Nephron (organoid): ENCODE measurements at regions not wholly inside any gene's neighbourhood (a gene's known extent, or its start where the extent isn't known, plus 50 kb on each side); places are given as distances from the start of the nearest gene placed in this dataset.

Source experiments
- H3K27ac Mint-ChIP-seq, 3 experiments: 2 replicates each; pipeline ENCODE4 v1.8.0; 2020; ENCODE audit warnings: mixed read lengths in 3 of 3, mild to moderate bottlenecking in 2 of 3, moderate library complexity in 1 of 3
- H3K27me3 Mint-ChIP-seq: 2 replicates; pipeline ENCODE4 v1.8.0; 2021; ENCODE audit warnings: low read depth, mild to moderate bottlenecking, moderate library complexity, mixed read lengths
- H3K36me3 Mint-ChIP-seq: 2 replicates; pipeline ENCODE4 v1.8.0; 2020; ENCODE audit warnings: low read depth, mixed read lengths
- H3K4me1 Mint-ChIP-seq: 2 replicates; pipeline ENCODE4 v1.8.0; 2020; ENCODE audit warnings: mixed read lengths
- H3K4me3 Mint-ChIP-seq, 3 experiments: 2 replicates each; pipeline ENCODE4 v1.8.0; 2020; ENCODE audit warnings: mild to moderate bottlenecking in 3 of 3, mixed read lengths in 3 of 3, moderate library complexity in 2 of 3
- H3K9me3 Mint-ChIP-seq: 2 replicates; pipeline ENCODE4 v1.8.0; 2020; ENCODE audit warnings: mixed read lengths
- TF ChIP-seq, protein P1 (sequence below), 3 experiments: fragments of 200-600 bp; sonication (generic); IDR thresholded peaks; one replicate each; pipeline ENCODE4 v1.5.0; 2021; ENCODE audit warnings: antibody characterized with exemption in 3 of 3; ENCODE audit not compliant: unreplicated experiment in 3 of 3

DNA sequence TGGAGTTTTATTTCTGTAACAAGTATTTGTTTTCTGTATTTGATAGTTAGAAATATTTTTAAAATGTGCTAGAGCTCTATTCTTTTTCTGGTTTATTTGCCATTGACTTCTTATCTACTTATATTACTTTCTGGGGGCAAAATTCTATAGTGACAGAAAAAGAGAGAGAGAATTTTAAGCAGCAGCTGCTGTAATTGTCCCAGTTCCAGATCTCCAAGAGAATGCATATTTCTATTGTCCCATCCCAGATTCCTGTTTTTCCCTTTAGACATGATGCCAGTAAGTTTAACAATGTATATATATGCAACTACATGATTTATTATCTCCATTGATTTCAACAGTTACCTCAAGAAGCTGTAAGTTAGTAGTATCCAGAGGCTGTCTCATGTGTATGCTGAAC lies 541.7 kb upstream of the ZNF385D start:
- TF ChIP-seq, protein P1, sequence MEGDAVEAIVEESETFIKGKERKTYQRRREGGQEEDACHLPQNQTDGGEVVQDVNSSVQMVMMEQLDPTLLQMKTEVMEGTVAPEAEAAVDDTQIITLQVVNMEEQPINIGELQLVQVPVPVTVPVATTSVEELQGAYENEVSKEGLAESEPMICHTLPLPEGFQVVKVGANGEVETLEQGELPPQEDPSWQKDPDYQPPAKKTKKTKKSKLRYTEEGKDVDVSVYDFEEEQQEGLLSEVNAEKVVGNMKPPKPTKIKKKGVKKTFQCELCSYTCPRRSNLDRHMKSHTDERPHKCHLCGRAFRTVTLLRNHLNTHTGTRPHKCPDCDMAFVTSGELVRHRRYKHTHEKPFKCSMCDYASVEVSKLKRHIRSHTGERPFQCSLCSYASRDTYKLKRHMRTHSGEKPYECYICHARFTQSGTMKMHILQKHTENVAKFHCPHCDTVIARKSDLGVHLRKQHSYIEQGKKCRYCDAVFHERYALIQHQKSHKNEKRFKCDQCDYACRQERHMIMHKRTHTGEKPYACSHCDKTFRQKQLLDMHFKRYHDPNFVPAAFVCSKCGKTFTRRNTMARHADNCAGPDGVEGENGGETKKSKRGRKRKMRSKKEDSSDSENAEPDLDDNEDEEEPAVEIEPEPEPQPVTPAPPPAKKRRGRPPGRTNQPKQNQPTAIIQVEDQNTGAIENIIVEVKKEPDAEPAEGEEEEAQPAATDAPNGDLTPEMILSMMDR (IDR thresholded peaks at IDR 0.05; ENCODE audit: unreplicated experiment in 3 of 3) = no peak
- Mint-ChIP-seq H3K36me3 (no peaks in the 10 kb centered on the region), H3K9me3 (no peaks in the 10 kb centered on the region), H3K27ac (no peak overlapping the region), H3K4me3 (no peak overlapping the region), H3K4me1 (peaks cover 5% of the 10 kb centered on the region), H3K27me3 (no peaks in the 10 kb centered on the region)

DNA sequence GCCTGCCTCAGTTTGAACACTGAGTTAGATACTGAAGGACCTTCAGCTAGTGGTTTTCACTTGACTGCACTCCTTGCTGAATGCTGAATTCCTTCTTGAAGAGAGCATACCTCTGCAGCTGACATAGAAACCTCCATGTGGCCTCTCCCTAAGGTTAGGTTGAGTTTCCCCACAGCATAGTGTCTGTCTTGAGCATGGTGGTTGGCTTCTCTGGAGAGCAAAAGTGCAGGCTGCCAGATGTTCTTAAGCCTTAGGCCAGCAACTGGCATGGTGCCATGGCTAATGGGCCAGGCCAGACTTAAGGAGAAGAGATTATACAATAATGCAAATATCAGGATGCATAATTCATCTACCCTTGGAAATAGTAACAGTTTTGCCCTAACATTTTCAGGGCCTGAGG lies 545.6 kb upstream of the ZNF385D start:
- Mint-ChIP-seq H3K36me3 (no peaks in the 10 kb centered on the region), H3K9me3 (peaks cover 7% of the 10 kb centered on the region), H3K4me3 (no peak overlapping the region), H3K27me3 (no peaks in the 10 kb centered on the region), H3K4me1 (peaks cover 5% of the 10 kb centered on the region), H3K27ac (no peak overlapping the region)
- TF ChIP-seq, protein P1 (IDR thresholded peaks at IDR 0.05; ENCODE audit: unreplicated experiment in 3 of 3) = no peak

DNA sequence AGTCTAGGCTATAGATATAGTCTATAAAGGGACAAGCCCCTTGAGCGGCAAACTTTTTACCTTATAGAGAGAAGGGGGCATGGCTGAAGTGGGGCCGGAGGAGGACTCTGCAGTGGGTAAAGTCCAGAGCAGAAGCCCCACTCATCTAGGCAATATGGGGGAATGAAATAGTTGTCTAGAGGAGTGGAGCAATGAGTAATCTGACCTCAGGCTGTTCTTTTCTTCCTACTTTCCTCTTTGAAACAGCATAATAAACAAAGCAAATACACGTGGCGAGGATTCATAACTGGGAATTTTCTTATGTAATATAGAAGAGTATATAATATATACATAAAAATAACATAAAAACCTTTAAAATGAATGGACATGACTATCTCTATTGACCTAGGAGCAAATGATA lies 546.4 kb upstream of the ZNF385D start:
- Mint-ChIP-seq H3K4me1 (peaks cover 5% of the 10 kb centered on the region), H3K4me3 (no peak overlapping the region), H3K27ac (no peak overlapping the region), H3K36me3 (no peaks in the 10 kb centered on the region), H3K27me3 (no peaks in the 10 kb centered on the region), H3K9me3 (peaks cover 7% of the 10 kb centered on the region)
- TF ChIP-seq, protein P1 (IDR thresholded peaks at IDR 0.05; ENCODE audit: unreplicated experiment in 3 of 3) = no peak

DNA sequence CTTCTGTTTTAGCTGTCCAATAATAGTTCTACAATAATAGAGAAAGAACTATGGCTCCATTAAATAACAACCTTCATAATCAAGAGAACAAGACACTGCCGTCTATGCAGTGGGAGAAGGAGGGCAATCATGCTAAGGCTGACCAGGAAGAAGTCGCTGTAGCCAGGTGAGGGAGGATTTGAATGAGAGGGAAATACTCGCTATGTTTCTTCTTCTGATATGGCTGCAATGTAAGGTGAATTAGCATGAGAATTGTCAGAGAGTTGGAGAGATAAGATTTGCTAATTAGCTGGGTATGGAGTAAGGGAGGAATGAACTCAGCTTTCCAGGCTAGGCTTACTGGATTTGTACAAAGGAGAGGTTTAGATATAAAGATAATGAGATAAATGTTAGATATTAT lies 555.4 kb upstream of the ZNF385D start:
- no peaks in the 10 kb centered on the region for H3K36me3 Mint-ChIP-seq
- no peak overlapping the region for H3K4me3 Mint-ChIP-seq
- TF ChIP-seq, protein P1 (IDR thresholded peaks at IDR 0.05; ENCODE audit: unreplicated experiment in 3 of 3) = no peak
- H3K27me3 Mint-ChIP-seq = no peaks in the 10 kb centered on the region
- H3K9me3 Mint-ChIP-seq = no peaks in the 10 kb centered on the region
- H3K4me1 Mint-ChIP-seq = peaks cover 8% of the 10 kb centered on the region
- no peak overlapping the region for H3K27ac Mint-ChIP-seq

DNA sequence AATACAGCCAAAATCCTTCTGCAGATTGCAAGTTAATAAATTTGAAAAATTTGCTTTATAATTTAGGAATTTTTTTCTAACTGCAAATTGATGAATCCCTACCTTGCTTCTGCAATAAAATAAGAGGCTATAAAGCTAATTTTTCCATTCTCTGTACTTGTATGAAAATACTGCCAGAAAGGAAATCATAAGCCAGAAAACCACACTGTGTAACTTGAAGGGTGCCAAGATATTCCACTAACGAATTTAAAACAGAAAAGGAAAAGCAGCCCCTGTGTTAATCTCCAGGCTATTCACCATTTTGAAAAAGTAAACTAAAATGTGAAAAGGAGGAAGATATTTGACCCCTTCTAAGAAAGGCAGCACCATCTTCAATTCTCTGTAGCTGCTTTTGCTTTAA lies 557.9 kb upstream of the ZNF385D start:
- no peaks in the 10 kb centered on the region for H3K27me3 Mint-ChIP-seq
- H3K4me1 Mint-ChIP-seq = peaks cover 8% of the 10 kb centered on the region
- H3K36me3 Mint-ChIP-seq = no peaks in the 10 kb centered on the region
- H3K27ac Mint-ChIP-seq = no peak overlapping the region
- TF ChIP-seq, protein P1 (IDR thresholded peaks at IDR 0.05; ENCODE audit: unreplicated experiment in 3 of 3) = no peak
- H3K9me3 Mint-ChIP-seq = no peaks in the 10 kb centered on the region
- no peak overlapping the region for H3K4me3 Mint-ChIP-seq

DNA sequence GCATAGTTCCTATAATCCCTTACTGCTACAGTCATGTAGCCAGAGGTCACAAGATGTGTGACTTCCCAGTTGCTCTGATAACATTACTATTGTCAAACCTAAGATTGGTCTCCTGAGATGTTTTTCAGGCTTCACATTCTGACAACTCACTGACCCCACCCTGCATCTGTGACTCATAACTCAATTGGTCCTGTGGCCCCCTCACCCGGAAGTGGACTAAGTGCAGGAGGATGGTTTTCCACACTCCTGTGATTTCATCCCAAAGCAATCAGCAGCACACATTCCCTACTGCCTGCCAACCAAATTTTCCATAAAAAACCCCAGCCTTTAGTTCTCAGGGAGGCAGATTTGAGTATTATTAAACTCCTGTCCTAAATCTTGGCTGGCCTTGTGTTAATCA lies 564.9 kb upstream of the ZNF385D start:
- Mint-ChIP-seq H3K27ac (no peak overlapping the region), H3K9me3 (no peaks in the 10 kb centered on the region), H3K27me3 (no peaks in the 10 kb centered on the region), H3K36me3 (no peaks in the 10 kb centered on the region), H3K4me1 (no peaks in the 10 kb centered on the region), H3K4me3 (no peak overlapping the region)
- TF ChIP-seq, protein P1 (IDR thresholded peaks at IDR 0.05; ENCODE audit: unreplicated experiment in 3 of 3) = no peak
